ENCODE measurements at regions not wholly inside any gene's neighbourhood (a gene's known extent, or its start where the extent isn't known, plus 50 kb on each side); places are given as distances from the start of the nearest gene placed in this dataset.
"Not testable (repeated sequence)": the region's sequence is repeated elsewhere in the genome, so short reads cannot be mapped to it uniquely, and the experiment has no call there.

GRCh38 chr3:124137216-124137615 lies 145.3 kb upstream of the ROPN1 start:
- DNase-seq (ENCODE audit: low read depth in 2 of 2) = no peak

DNA sequence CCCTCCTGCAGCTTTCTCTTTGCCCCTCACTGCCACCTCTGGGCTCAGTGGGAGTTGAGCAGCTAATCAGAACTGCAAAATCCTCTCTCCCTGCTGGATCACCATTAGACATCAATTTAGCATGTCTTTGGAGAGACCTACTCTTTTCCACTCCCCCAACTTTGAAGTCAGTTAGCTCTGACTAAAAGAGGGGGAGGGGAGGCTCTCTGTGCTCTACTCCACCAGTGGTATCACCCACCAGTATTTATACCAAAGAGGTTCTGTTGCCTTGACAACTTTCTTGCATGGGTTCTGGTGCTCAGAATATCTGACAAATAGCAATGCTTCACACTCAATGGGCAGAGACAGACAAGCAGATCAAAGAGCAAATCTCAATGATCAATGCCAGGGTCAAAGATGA lies 146.2 kb upstream of the ROPN1 start:
- DNase-seq (ENCODE audit: low read depth in 2 of 2) = no peak

- DNase-seq (ENCODE audit: low read depth in 2 of 2) = no peak
These were observed 148.8 kb upstream of the ROPN1 start for GRCh38 chr3:124140746-124141145.

DNA sequence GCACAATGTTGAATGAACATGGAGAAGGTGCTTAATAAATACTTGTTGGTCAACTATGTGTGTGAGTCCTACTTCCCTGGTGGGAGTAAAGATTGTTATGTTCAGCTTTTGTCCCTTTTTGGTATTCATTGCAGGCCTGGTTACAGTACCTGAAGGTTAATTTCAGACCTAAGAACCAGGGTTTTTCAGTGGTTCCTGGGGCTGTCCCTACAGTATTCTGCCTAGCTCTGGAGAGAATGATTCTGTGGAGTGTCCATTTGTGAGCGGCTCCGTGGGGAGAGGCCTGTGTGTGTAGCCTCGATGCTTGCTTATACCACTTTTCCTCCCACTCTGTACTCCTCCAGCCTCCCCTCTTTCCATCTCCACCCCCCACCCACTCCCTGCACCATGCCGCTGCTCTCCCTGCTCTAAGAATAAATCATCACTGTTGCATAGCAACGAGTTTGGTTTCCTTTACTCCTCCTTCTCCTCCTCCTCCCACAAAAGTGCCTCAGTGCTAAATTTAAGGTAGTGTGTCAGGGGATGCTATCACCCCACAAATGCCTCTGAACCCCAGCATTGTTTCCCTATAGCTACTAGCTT lies 150.6 kb upstream of the ROPN1 start:
- DNase-seq (ENCODE audit: low read depth in 2 of 2) = no peak

GRCh38 chr3:124143047-124143446 lies 151.1 kb upstream of the ROPN1 start:
- DNase-seq (ENCODE audit: low read depth in 2 of 2) = no peak

GRCh38 chr3:124144035-124144814 lies 152.3 kb upstream of the ROPN1 start:
- DNase-seq (ENCODE audit: low read depth in 2 of 2) = no peak

GRCh38 chr3:124147429-124147828 lies 155.5 kb upstream of the ROPN1 start:
- no peak for DNase-seq (ENCODE audit: low read depth in 2 of 2)

- no peak for DNase-seq (ENCODE audit: low read depth in 2 of 2)
These were observed 156.0 kb upstream of the ROPN1 start for GRCh38 chr3:124147946-124148345.

DNA sequence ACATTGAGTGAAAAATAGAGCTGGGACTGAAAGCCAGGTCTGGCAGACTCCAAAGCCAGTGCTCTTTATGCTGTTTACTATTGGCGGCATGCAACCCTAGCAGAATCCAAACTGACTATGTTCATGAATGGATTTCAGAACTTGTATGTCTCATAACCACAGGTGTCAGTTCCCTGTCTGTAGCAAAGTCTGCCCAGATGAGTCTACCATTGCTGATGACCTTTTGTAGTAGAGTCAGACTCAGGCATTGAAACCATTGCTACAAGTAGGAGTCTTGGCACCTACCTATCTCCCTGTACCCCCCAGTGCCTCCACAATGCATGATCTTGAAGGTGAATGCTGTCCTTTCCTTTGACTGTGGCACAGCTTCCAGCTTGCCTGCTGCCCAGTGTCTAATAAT lies 157.2 kb upstream of the ROPN1 start:
- no peak for DNase-seq (ENCODE audit: low read depth in 2 of 2)

DNA sequence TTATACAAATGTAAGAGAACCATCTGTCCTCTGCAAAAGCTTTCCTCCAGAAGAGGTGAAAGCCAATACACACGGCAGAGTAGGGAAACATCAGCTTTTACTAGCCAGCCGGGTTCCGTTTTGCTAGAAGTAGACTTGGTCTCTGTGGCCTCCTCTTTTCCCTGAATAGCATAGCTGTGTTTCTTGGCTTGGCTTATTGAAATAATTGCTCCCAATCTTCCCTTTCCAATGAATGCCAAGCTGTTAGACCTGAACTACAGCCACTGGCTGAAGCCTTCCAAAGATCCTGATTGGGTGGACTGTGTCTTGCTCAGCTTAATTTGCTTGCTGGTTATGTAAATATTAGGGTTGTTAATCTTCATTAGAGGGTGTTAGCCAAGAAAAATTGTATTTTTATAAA lies 157.8 kb upstream of the ROPN1 start:
- no peak for DNase-seq (ENCODE audit: low read depth in 2 of 2)

- DNase-seq (ENCODE audit: low read depth in 2 of 2) = not testable (repeated sequence)
These were observed 161.0 kb upstream of the ROPN1 start for GRCh38 chr3:124152891-124153290.

- DNase-seq (ENCODE audit: low read depth in 2 of 2) = no peak
These were observed 165.2 kb upstream of the ROPN1 start for GRCh38 chr3:124156866-124157712.

DNA sequence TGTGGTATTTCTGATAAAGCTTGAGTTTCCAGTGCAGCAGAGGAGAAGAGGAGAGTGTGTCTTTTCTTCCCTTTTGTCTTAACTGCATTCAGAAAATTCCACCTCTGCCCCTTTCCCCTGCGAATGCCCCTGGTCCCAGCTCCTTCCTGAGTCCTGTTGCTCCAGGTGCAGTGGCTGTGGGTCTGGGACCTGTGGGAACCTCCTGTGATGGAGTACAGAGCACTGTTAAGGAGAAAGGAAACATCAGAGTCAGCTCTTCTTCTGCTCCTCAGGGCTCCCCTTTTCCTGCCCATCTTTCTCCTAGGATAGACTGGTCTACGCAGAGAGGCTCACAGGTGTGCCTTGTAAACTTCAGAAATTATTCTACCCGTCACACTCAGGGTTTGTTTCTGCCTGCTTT lies 165.8 kb upstream of the ROPN1 start:
- no peak for DNase-seq (ENCODE audit: low read depth in 2 of 2)

- no peak for DNase-seq (ENCODE audit: low read depth in 2 of 2)
These were observed 166.4 kb upstream of the ROPN1 start for GRCh38 chr3:124158168-124158881.

GRCh38 chr3:124161448-124161847 lies 169.5 kb upstream of the ROPN1 start:
- DNase-seq (ENCODE audit: low read depth in 2 of 2) = no peak

- DNase-seq (ENCODE audit: low read depth in 2 of 2) = no peak
These were observed 171.8 kb upstream of the ROPN1 start for GRCh38 chr3:124163689-124164088.

DNA sequence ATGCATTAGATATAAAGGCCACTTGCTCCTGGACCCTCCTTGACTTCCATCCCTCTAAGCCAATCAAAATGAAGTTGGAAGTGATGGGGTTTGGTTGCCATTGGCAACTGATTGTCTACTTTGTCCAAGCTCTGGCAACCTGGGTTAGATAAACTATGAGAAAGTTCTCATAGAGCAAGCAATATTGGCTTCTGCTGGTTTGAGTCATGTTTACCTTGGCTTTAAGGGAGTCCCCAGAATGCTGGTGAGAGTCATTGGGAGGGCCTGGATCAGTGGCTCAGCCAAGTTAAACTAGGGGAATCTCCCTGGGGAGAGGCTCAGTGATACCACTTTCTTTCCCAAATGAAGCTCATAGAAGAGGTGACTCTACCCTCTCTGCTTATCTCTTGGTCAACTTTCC lies 176.3 kb upstream of the ROPN1 start:
- no peak for DNase-seq (ENCODE audit: low read depth in 2 of 2)

DNA sequence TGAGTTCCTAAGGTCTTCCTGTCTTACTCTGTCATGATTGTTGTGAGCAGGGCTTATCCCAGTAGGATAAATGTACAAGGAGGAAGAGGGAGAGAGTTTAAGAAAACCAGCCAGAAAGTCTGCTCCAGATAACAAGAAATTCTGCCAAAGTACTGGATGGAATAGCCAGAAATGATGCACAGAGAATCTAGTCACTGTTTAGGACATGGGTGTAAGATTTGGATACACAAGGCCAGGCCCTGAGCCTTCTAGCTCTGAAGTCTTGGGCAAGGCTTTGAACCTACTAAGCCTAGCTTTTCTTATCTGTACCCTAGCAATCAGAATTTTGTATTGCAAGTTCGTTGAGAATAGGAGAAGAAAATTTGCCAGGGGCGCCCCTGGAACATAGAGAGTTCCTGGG lies 180.4 kb upstream of the ROPN1 start:
- no peak for DNase-seq (ENCODE audit: low read depth in 2 of 2)

GRCh38 chr3:124172816-124173215 lies 180.9 kb upstream of the ROPN1 start:
- DNase-seq (ENCODE audit: low read depth in 2 of 2) = no peak

- no peak for DNase-seq (ENCODE audit: low read depth in 2 of 2)
These were observed 182.6 kb upstream of the ROPN1 start for GRCh38 chr3:124174476-124174875.

DNA sequence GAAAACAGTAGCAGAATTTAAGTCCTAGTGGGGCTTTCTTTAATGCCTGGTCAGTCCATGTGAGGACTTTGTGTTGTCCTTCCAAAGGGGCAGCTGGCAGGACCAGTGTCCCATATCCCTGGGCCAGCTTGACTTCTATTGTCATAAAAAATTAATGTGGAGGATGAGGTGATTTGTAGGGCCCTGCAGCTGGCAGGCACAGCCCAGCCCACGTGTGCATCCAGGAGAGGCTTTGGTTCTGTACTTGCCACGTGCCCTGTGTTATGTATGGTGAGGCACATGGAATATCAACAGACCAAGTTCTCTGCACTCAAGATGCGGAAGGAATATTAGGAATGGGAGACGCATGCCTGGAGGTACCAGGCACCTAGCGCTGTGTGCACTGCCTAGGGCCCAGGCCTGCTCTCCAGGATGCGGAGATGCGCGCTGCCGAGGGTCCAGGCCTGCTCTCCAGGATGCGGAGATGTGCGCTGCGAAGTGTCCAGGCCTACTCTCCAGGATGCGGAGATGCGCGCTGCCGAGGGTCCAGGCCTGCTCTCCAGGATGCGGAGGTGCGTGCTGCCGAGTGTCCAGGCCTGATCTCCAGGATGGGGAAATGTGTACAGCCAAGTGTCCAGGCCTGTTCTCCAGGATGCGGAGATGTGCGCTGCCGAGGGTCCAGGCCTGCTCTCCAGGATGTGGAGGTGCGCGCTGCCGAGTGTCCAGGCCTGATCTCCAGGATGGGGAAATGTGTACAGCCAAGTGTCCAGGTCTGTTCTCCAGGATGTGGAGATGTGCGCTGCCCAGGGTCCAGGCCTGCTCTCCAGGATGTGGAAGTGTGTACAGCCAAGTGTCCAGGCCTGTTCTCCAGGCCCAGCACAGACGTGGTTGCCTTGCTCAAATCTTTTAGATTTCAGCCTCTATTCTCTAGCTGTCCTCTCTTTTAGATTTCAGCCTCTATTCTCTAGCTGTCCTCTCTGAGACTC lies 183.3 kb upstream of the ROPN1 start:
- DNase-seq (ENCODE audit: low read depth in 2 of 2) = no peak

All from stimulated activated CD4-positive, alpha-beta T cell treated with anti-CD3 and anti-CD28 coated beads, Interleukin-1b, Interleukin-23, amount 100 ng/mL, for 1 hour (primary cell).